D721Med (cell line): ENCODE measurements at regions not wholly inside any gene's neighbourhood (a gene's known extent, or its start where the extent isn't known, plus 50 kb on each side); places are given as distances from the start of the nearest gene placed in this dataset.
"Not testable (repeated sequence)": the region's sequence is repeated elsewhere in the genome, so short reads cannot be mapped to it uniquely, and the experiment has no call there.

ENCODE experiments used
- DNase-seq: peaks from one replicate; pipeline ENCODE4 v3.0.0; 2011; ENCODE audit warnings: low spot score; ENCODE audit not compliant: insufficient read length
- FAIRE-seq: peaks from 2 replicates; lab custom pipeline; 2011; peaks lifted over from hg19 to GRCh38; lab: Jason Lieb, UNC
- TF ChIP-seq, protein P1 (sequence below): IDR thresholded peaks from 2 replicates; pipeline ENCODE4 v1.5.1; 2012; ENCODE audit warnings: mild to moderate bottlenecking, control low read depth; ENCODE audit not compliant: insufficient read depth; ENCODE audit errors: missing control alignments

DNA sequence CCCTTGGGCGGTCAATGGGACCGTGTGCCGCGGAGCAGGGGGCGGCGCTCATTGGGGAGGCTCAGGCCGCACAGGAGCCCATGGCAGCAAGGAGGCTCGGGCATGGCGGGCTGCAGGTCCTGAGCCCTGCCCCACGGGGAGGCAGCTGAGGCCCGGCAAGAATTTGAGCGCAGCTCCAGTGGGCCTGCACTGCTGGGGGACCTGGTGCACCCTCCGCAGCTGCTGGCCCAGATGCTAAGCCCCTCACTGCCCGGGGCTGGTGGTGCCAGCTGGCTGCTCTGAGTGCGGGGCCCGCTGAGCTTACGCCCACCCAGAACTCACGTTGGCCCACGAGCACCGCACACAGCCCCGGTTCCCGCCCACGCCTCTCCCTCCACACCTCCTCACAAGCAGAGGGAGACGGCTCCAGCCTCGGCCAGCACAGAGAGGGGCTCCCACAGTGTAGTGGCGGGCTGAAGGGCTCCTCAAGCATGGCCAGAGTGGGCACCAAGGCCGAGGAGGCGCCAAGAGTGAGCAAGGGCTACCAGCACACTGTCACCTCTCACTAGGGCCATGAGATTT is 141.1 kb upstream of the OR13F1 start:
- DNase-seq: no peak
- no peak for FAIRE-seq
- TF ChIP-seq, protein P1, sequence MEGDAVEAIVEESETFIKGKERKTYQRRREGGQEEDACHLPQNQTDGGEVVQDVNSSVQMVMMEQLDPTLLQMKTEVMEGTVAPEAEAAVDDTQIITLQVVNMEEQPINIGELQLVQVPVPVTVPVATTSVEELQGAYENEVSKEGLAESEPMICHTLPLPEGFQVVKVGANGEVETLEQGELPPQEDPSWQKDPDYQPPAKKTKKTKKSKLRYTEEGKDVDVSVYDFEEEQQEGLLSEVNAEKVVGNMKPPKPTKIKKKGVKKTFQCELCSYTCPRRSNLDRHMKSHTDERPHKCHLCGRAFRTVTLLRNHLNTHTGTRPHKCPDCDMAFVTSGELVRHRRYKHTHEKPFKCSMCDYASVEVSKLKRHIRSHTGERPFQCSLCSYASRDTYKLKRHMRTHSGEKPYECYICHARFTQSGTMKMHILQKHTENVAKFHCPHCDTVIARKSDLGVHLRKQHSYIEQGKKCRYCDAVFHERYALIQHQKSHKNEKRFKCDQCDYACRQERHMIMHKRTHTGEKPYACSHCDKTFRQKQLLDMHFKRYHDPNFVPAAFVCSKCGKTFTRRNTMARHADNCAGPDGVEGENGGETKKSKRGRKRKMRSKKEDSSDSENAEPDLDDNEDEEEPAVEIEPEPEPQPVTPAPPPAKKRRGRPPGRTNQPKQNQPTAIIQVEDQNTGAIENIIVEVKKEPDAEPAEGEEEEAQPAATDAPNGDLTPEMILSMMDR: no peak

DNA sequence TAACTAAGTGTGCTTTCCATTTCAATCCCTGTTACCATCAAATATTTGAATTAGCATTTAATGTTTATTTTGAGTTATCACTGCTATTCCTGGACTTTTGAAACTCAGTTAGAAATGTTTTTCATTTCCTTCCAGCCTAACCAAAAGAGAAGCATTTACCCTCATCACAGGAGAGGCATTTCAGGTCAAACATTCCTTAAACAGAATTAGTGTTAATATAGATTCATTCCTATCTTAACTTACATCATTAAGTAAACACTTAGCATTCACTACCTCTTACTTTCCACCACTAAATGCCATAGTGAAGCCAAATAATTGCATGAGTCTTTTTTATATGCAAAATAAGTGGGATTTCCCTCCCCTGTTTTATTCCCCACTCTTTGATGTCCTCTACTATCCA is 136.6 kb upstream of the OR13F1 start:
- TF ChIP-seq, protein P1: no peak
- FAIRE-seq (no peak), DNase-seq (no peak)

DNA sequence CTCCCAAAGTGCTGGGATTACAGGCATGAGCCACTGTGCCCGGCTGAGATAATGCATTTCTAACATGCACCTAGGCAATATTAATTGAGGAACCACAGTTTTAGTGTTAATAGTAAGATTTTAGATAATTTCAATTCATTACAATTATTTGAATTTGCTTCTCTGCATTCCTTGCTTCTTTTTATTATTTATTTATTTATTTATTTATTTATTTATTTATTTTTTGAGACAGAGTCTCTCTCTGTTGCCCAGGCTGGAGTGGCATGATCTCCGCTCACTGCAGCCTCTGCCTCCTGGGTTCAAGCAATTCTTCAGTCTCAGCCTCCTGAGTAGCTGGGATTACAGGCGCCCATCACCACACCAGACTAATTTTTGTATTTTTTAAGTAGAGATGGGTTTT is 135.7 kb upstream of the OR13F1 start:
- not testable (repeated sequence) for FAIRE-seq, DNase-seq

DNA sequence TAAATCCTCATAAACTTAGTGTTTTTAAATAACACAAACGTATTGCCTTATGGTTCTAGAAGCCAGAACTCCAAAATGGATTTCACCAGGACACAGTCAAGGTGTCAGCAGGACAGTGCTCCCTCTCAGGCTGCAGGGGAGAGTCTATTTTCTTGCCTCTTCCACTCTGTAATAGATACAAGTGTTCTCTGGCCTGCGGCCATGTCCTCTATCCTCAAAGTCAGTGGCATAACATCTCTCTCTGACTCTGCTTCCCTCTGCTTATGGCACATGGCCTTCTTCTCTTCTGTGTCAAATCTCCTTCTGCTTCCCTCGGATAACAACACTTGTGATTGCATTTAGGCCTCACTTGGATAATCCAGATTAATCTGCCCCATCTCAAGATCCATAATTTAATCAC is 129.4 kb upstream of the OR13F1 start:
- peak; percentile 79 for FAIRE-seq

DNA sequence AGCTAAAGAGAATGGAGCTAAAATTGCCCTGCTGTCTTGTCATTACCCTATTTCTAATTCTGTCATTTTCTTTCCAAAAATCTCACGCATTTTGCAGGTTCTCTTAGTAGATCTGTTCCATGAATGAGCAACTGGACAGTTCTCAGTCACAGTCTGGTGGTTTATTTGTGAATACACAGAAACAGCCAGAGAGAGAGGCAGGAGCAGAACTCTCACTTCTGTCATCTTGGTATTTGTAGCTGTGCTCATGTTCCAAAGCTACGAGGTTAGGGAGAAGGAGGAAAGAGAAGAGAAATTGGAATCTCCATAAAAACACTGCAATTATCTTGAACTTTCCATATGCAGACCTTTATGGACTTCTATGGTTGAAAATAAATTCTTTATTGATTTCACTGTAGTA is 118.0 kb upstream of the OR13F1 start:
- DNase-seq: no peak
- TF ChIP-seq, protein P1: no peak
- no peak for FAIRE-seq

More for the DNA sequence above, 129.4 kb upstream of the OR13F1 start:
- no peak for DNase-seq
- TF ChIP-seq, protein P1: no peak

DNA sequence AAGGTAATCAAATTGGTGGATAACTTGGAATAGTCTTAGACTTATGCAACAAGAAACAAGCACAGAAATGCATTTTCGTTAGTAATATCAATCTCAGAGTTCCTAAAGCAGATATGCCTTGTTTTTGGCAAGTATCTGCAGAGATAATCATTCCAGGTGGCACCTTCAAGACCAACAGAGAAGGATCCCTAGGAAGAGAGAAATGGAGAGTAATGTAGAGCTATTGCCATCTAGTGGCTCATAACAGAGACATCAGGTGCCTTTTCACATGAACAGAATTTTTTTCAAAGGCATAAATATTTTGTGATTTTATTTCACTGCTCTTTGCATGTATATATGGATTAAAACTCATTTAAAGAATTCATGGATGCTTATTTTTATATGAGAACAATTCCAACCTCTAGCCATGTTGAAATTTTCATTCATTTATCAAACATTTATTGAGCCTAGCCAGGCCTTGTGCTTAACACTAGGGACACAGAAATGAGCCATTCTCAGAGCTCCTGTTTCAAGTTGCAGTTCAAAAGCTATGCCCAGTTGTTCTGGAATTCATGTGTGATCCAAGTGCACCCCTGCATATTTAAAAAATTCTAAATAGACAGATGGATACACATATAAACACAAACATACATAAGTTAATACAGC is 117.5 kb upstream of the OR13F1 start:
- TF ChIP-seq, protein P1: peak; percentile 77
- FAIRE-seq (peak; percentile 82), DNase-seq (no peak)

DNA sequence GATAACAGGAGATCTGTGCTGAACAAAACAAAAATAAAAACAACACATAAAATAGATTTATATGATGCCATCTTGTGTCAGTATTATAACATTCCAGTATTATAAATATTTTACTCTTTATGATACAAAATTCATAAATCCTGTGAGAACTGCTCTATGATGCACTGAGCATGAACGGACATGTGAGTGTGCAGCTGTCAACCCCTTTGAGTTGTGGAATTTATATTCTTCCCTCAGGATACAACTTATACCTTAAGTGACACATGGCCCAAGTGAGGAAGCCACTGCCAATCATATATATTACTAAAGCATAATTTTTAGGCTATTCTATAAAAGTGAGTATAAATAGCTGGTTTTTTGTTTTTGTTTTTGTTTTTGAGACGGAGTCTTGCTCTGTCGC is 116.0 kb upstream of the OR13F1 start:
- TF ChIP-seq, protein P1: no peak
- DNase-seq (no peak), FAIRE-seq (no peak)

DNA sequence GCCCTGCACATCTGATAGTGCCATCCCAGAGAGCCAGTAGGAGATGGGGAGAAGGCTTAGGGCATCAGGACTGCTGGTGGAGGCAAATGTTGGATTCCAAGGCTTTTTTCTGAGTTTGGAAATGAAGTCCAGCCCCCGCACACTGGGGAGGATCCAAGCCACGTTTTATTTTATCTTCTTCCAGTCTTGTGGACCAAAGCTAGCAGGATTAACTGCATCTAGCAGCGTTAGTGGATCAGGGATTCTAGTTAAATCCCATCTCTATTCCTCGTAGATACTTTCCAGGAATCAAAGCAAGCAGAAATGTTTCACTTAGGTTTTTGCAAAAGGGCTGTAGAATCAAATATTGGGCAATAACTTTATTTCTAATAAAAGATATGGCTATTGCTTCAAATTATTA is 114.7 kb upstream of the OR13F1 start:
- FAIRE-seq: no peak
- no peak for DNase-seq
- TF ChIP-seq, protein P1: no peak

DNA sequence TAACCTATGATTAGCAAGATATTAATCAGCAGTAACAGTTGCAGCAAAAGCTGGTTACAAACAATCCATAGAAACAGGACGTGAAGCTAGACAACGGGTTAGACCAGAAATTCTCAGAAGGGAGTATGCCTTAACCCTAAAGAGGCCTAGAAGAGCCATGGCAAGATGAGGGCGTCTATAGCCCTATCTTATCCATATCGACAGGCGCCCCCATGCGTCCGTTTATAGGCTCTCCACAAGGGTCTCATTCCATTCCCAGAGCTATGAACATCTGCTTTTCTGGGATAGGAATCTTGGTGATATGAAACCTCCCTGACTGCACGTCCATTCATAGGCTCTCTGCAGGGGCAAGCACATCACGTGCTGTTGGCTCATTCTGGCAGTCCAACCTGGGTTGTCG is 109.2 kb upstream of the OR13F1 start:
- not testable (repeated sequence) for DNase-seq

More for the DNA sequence above, 109.2 kb upstream of the OR13F1 start:
- FAIRE-seq: not testable (repeated sequence)
